H1 (cell line): ENCODE measurements at regions not wholly inside any gene's neighbourhood (a gene's known extent, or its start where the extent isn't known, plus 50 kb on each side); places are given as distances from the start of the nearest gene placed in this dataset.
A peak's percentile ranks its signal among the peaks of the same experiment; 100 is the strongest.

Experiments
- CTCF ChIA-PET: fragments of 300-600 bp; sonication (Branson Sonifier 250); formaldehyde crosslinking; loops from one replicate; lab custom pipeline; 2021; ENCODE audit not compliant: partially characterized antibody; lab: Charles Lee
- POLR2A ChIA-PET: fragments of 300-600 bp; sonication (Branson Sonifier 250); formaldehyde crosslinking; loops from one replicate; lab custom pipeline; 2021; ENCODE audit warnings: inconsistent platforms; ENCODE audit not compliant: partially characterized antibody; lab: Charles Lee
- DNase-seq, 2 experiments: peaks; one replicate each; pipeline versions ENCODE4 v3.0.0 to v3.0.0-alpha.2; 2010 to 2022; ENCODE audit warnings: low spot score in 2 of 2, low read depth in 1 of 2, mixed read lengths in 1 of 2
- FAIRE-seq: peaks from 2 replicates; lab custom pipeline; 2011; peaks lifted over from hg19 to GRCh38; lab: Jason Lieb, UNC
- H2AFZ ChIP-seq: 2 replicates; pipeline ENCODE4 v1.8.1; 2012; ENCODE audit warnings: low read length, inconsistent platforms
- H2AK5ac ChIP-seq: 2 replicates; pipeline ENCODE4 v1.6.1; 2013; ENCODE audit warnings: low read depth, low read length
- H2BK120ac ChIP-seq: replicated peaks from 2 replicates; pipeline ENCODE3; 2013; ENCODE audit warnings: low read depth, low read length, inconsistent platforms
- H2BK12ac ChIP-seq: 2 replicates; pipeline ENCODE4 v1.6.1; 2013; ENCODE audit warnings: low read depth, low read length
- H2BK15ac ChIP-seq: 2 replicates; pipeline ENCODE4 v1.6.1; 2013; ENCODE audit warnings: low read length
- H2BK20ac ChIP-seq: 2 replicates; pipeline ENCODE4 v1.6.1; 2013; ENCODE audit warnings: low read length
- H2BK5ac ChIP-seq: 2 replicates; pipeline ENCODE4 v1.6.1; 2013; ENCODE audit warnings: low read depth, low read length
- H3K14ac ChIP-seq: 2 replicates; pipeline ENCODE4 v1.6.1; 2013; ENCODE audit warnings: inconsistent platforms; ENCODE audit not compliant: insufficient read length
- H3K18ac ChIP-seq: 2 replicates; pipeline ENCODE4 v1.6.1; 2013; ENCODE audit warnings: low read length; ENCODE audit errors: extremely low read depth
- H3K23ac ChIP-seq: 2 replicates; pipeline ENCODE4 v1.6.1; 2013; ENCODE audit warnings: inconsistent platforms; ENCODE audit not compliant: insufficient read length
- H3K23me2 ChIP-seq: 2 replicates; pipeline ENCODE4 v1.6.1; 2013; ENCODE audit warnings: low read depth, low read length
- H3K27ac ChIP-seq: 2 replicates; pipeline ENCODE4 v1.6.1; 2011; ENCODE audit warnings: low read depth, low read length, inconsistent platforms
- H3K27me3 ChIP-seq, 4 experiments: replicated peaks in 1 of 4; 1 replicate in 1 of 4; 2 replicates in 3 of 4; pipeline versions ENCODE4 v1.6.1 to v1.8.1; 2011 to 2013; ENCODE audit warnings: low read length in 3 of 4, mild to moderate bottlenecking in 3 of 4, inconsistent platforms in 2 of 4, mixed read lengths in 2 of 4, moderate library complexity in 1 of 4; ENCODE audit not compliant: control insufficient read depth in 3 of 4, insufficient read depth in 3 of 4; ENCODE audit errors: extremely low read depth in 1 of 4
- H3K36me3 ChIP-seq, 4 experiments: 2 replicates each; pipeline versions ENCODE4 v1.6.1 to v1.8.1; 2011 to 2013; ENCODE audit warnings: mild to moderate bottlenecking in 4 of 4, low read length in 3 of 4, moderate library complexity in 2 of 4, control low read depth in 1 of 4, inconsistent platforms in 1 of 4; ENCODE audit not compliant: insufficient read depth in 4 of 4, control insufficient read depth in 2 of 4
- H3K4ac ChIP-seq: replicated peaks from 2 replicates; pipeline ENCODE3; 2013; ENCODE audit warnings: low read length, low read depth, mixed read lengths, inconsistent platforms; ENCODE audit not compliant: insufficient read length
- H3K4me1 ChIP-seq, 4 experiments: replicated peaks in 1 of 4; 1 replicate in 1 of 4; 2 replicates in 3 of 4; pipeline versions ENCODE4 v1.6.1 to v1.8.1; 2011 to 2013; ENCODE audit warnings: low read length in 3 of 4, inconsistent platforms in 2 of 4, mixed read lengths in 1 of 4; ENCODE audit not compliant: insufficient read depth in 4 of 4, control insufficient read depth in 3 of 4
- H3K4me2 ChIP-seq, 2 experiments: 2 replicates each; pipeline versions ENCODE4 v1.6.1 to v1.8.1; 2011 to 2013; ENCODE audit warnings: low read depth in 2 of 2, low read length in 2 of 2, control low read depth in 1 of 2, inconsistent platforms in 1 of 2, mild to moderate bottlenecking in 1 of 2; ENCODE audit not compliant: insufficient read depth in 1 of 2
- H3K4me3 ChIP-seq, 4 experiments: fragments of 200-600, 300-600 bp in 1 of 4; sonication (generic), shearing (Covaris generic), sonication (Bioruptor Twin) in 1 of 4; 2 replicates each; pipeline versions ENCODE4 v1.5.1 to v1.8.1; 2011 to 2016; ENCODE audit warnings: low read length in 4 of 4, low read depth in 3 of 4, control low read depth in 2 of 4, inconsistent platforms in 2 of 4, mild to moderate bottlenecking in 2 of 4, mixed read lengths in 1 of 4, moderate library complexity in 1 of 4; ENCODE audit not compliant: insufficient read depth in 2 of 4; ENCODE audit errors: extremely low read depth in 1 of 4
- H3K56ac ChIP-seq: replicated peaks from 2 replicates; pipeline ENCODE3; 2013; ENCODE audit warnings: low read depth, mild to moderate bottlenecking, mixed read lengths, low read length, inconsistent platforms; ENCODE audit not compliant: insufficient read length
- H3K79me1 ChIP-seq: 2 replicates; pipeline ENCODE4 v1.6.1; 2013; ENCODE audit warnings: low read depth, low read length, control low read depth
- H3K79me2 ChIP-seq, 2 experiments: 2 replicates each; pipeline versions ENCODE4 v1.6.1 to v1.8.1; 2012 to 2013; ENCODE audit warnings: low read length in 2 of 2, mild to moderate bottlenecking in 2 of 2, inconsistent platforms in 1 of 2; ENCODE audit not compliant: insufficient read depth in 2 of 2, control insufficient read depth in 1 of 2
- H3K9ac ChIP-seq, 4 experiments: replicated peaks in 1 of 4; 1 replicate in 1 of 4; 2 replicates in 3 of 4; pipeline versions ENCODE4 v1.6.1 to v1.8.1; 2011 to 2013; ENCODE audit warnings: low read depth in 3 of 4, low read length in 3 of 4, control low read depth in 2 of 4, mild to moderate bottlenecking in 2 of 4, moderate library complexity in 2 of 4, inconsistent platforms in 1 of 4; ENCODE audit errors: extremely low read depth in 1 of 4
- H3K9me3 ChIP-seq, 2 experiments: 2 replicates each; pipeline versions ENCODE4 v1.6.1 to v1.8.1; 2012 to 2013; ENCODE audit warnings: mild to moderate bottlenecking in 2 of 2, moderate library complexity in 2 of 2, control low read depth in 1 of 2, inconsistent platforms in 1 of 2, low read depth in 1 of 2, low read length in 1 of 2, mixed read lengths in 1 of 2; ENCODE audit not compliant: insufficient read depth in 2 of 2
- H4K20me1 ChIP-seq, 2 experiments: replicated peaks in 1 of 2; 2 replicates each; pipeline versions ENCODE3 to v1.8.1; 2011 to 2013; ENCODE audit warnings: inconsistent platforms in 2 of 2, low read length in 2 of 2, mild to moderate bottlenecking in 1 of 2; ENCODE audit not compliant: insufficient read depth in 2 of 2, control insufficient read depth in 1 of 2
- H4K5ac ChIP-seq: 2 replicates; pipeline ENCODE4 v1.6.1; 2013; ENCODE audit warnings: low read length, low read depth, mixed read lengths, inconsistent platforms; ENCODE audit not compliant: insufficient read length
- H4K8ac ChIP-seq: 2 replicates; pipeline ENCODE4 v1.8.0; 2013; ENCODE audit warnings: mild to moderate bottlenecking, moderate library complexity, low read length, inconsistent platforms; ENCODE audit not compliant: insufficient read depth; ENCODE audit errors: extremely low read depth
- H4K91ac ChIP-seq: replicated peaks from 2 replicates; pipeline ENCODE3; 2013; ENCODE audit warnings: low read length, mixed read lengths, inconsistent platforms; ENCODE audit not compliant: insufficient read length
- ASH2L ChIP-seq: fragments of 200-600, 300-600 bp; sonication (generic); IDR thresholded peaks from one replicate; pipeline ENCODE4 v1.7.1; 2017; ENCODE audit warnings: low read length
- BACH1 ChIP-seq: IDR thresholded peaks from 2 replicates; pipeline ENCODE4 v1.6.1; 2012; ENCODE audit warnings: low read length, improper control_type of control experiment
- BRCA1 ChIP-seq: IDR thresholded peaks from 2 replicates; pipeline ENCODE4 v1.6.1; 2012; ENCODE audit warnings: low read depth, low read length, improper control_type of control experiment
- CHD1 ChIP-seq: IDR thresholded peaks from 2 replicates; pipeline ENCODE4 v1.6.1; 2012; ENCODE audit warnings: low read depth, low read length, improper control_type of control experiment
- GABPA ChIP-seq: IDR thresholded peaks from 2 replicates; pipeline ENCODE4 v1.6.1; 2011; ENCODE audit warnings: mild to moderate bottlenecking, low read length, moderate library complexity, borderline replicate concordance; ENCODE audit not compliant: insufficient read depth
- JUND ChIP-seq: IDR thresholded peaks from 2 replicates; pipeline ENCODE4 v1.6.1; 2011; ENCODE audit warnings: mild to moderate bottlenecking, improper control_type of control experiment, low read length
- KDM4A ChIP-seq: IDR thresholded peaks from one replicate; pipeline ENCODE4 v1.7.1; 2012; ENCODE audit warnings: low read depth, mild to moderate bottlenecking, moderate library complexity, low read length, inconsistent platforms; ENCODE audit not compliant: severe bottlenecking
- MAFK ChIP-seq: IDR thresholded peaks from 2 replicates; pipeline ENCODE4 v1.6.1; 2012; ENCODE audit warnings: low read depth, mild to moderate bottlenecking, improper control_type of control experiment, low read length
- POLR2AphosphoS5 ChIP-seq: IDR thresholded peaks from 2 replicates; pipeline ENCODE4 v1.6.1; 2011; ENCODE audit warnings: low read depth, low read length
- POU5F1 ChIP-seq: IDR thresholded peaks from 2 replicates; pipeline ENCODE4 v1.6.1; 2011; ENCODE audit warnings: low read depth, mild to moderate bottlenecking, low read length, moderate library complexity
- RAD21 ChIP-seq, 2 experiments: IDR thresholded peaks in 1 of 2; conservative IDR thresholded peaks in 1 of 2; 2 replicates each; pipeline ENCODE4 v1.6.1; 2011; ENCODE audit warnings: low read depth in 2 of 2, low read length in 2 of 2, improper control_type of control experiment in 1 of 2, inconsistent platforms in 1 of 2, mild to moderate bottlenecking in 1 of 2, moderate library complexity in 1 of 2
- RXRA ChIP-seq: IDR thresholded peaks from 2 replicates; pipeline ENCODE4 v1.6.1; 2011; ENCODE audit warnings: low read depth, mild to moderate bottlenecking, low read length, moderate library complexity; ENCODE audit not compliant: insufficient read depth
- SIN3A ChIP-seq, 2 experiments: IDR thresholded peaks in 1 of 2; conservative IDR thresholded peaks in 1 of 2; 2 replicates each; pipeline ENCODE4 v1.6.1; 2011 to 2012; ENCODE audit warnings: low read length in 2 of 2, improper control_type of control experiment in 1 of 2, low read depth in 1 of 2, mild to moderate bottlenecking in 1 of 2
- SUZ12 ChIP-seq: fragments of 200-600 bp; sonication (generic); IDR thresholded peaks from 2 replicates; pipeline ENCODE4 v1.6.1; 2012; ENCODE audit warnings: mild to moderate bottlenecking, inconsistent platforms, low read length, moderate library complexity, mixed read lengths
- ZNF274 ChIP-seq: IDR thresholded peaks from 2 replicates; pipeline ENCODE4 v1.7.0; 2012; ENCODE audit warnings: low read length, borderline replicate concordance; ENCODE audit errors: extremely low read depth
- WGBS, 2 experiments: shearing (Covaris generic) in 1 of 2; methylation state at CpG; one replicate each; pipeline versions ENCODE4 v1.1.6 to v1.1.7; 2013 to 2015; ENCODE audit warnings: low lambda C conversion rate in 2 of 2, mixed read lengths in 2 of 2, inconsistent platforms in 1 of 2, low coverage in 1 of 2, missing lambda C conversion rate in 1 of 2; ENCODE audit not compliant: insufficient replicate concordance in 2 of 2, insufficient coverage in 1 of 2, insufficient read length in 1 of 2; ENCODE audit errors: extremely low coverage in 1 of 2, missing lambda C conversion rate in 1 of 2; 5-methylcytosine and 5-hydroxymethylcytosine counted together

DNA sequence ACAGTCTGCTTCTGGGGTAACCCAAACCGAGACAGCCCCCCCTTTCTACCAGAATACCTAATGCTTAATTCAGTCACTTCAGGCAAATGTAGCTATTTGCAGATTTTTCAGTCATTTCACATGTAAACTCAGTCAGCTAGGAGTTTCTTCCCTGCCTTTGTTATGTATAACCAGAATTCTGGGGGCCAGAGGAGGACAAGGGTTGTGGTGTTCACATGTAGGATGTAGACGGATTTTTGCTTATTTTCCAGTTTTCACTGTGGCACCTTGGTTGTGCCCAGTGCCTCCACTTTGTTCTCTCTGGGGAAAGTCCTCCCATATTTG, 51.1 kb downstream of the PROKR2 start:
- no peak overlapping the region for H3K56ac ChIP-seq
- CTCF ChIA-PET = no interaction called here
- no peak for TF ChIP-seq POU5F1
- TF ChIP-seq SIN3A (conservative IDR thresholded peaks at IDR 0.05 in 1 of 2, IDR thresholded peaks at IDR 0.05 in 1 of 2; ENCODE audit: low read depth in 1 of 2, low read length in 2 of 2) = no peak
- TF ChIP-seq KDM4A = no peak
- TF ChIP-seq CHD1 = no peak
- no peak for TF ChIP-seq SUZ12
- no peak for TF ChIP-seq RXRA
- no peak for TF ChIP-seq RAD21 (IDR thresholded peaks at IDR 0.05 in 1 of 2, conservative IDR thresholded peaks at IDR 0.05 in 1 of 2; ENCODE audit: low read depth in 2 of 2, low read length in 2 of 2)
- TF ChIP-seq POLR2AphosphoS5 = no peak
- no peak for TF ChIP-seq BACH1
- TF ChIP-seq MAFK = no peak
- no peak for TF ChIP-seq ZNF274
- no peak for TF ChIP-seq GABPA
- no peak for TF ChIP-seq JUND
- no peak for TF ChIP-seq BRCA1
- no peak for TF ChIP-seq ASH2L

More for the DNA sequence above, 51.1 kb downstream of the PROKR2 start:
- Histone ChIP-seq H4K5ac (no peak overlapping the region), H3K27ac (no peak overlapping the region), H3K27me3 (no peaks in the 10 kb centered on the region), H3K18ac (0 out of 2 replicates have a peak overlapping the region, but pooled peaks have one; percentile 42), H4K20me1 (no peaks in the 10 kb centered on the region), H3K23me2 (no peaks in the 10 kb centered on the region), H3K4ac (no peak overlapping the region), H3K23ac (no peak overlapping the region), H2BK15ac (no peak overlapping the region), H3K4me2 (peak overlapping the region; percentile 53 to 64; a peak in 3 of 4 replicates), H3K79me1 (no peaks in the 10 kb centered on the region), H3K9ac (0 out of 7 replicates have a peak overlapping the region, but pooled peaks of 1 of the 4 experiments have one; percentile 8), H3K36me3 (no peaks in the 10 kb centered on the region), H4K8ac (no peak overlapping the region), H2AK5ac (0 out of 2 replicates have a peak overlapping the region, but pooled peaks have one; percentile 11), H2BK12ac (peak overlapping the region; percentile 87; the same call in 1 of the 2 replicates), H3K79me2 (no peaks in the 10 kb centered on the region), H2AFZ (peak overlapping the region; percentile 74), H2BK120ac (no peak overlapping the region), H4K91ac (no peak overlapping the region), H3K9me3 (no peaks in the 10 kb centered on the region), H3K4me1 (peaks cover 6 to 14% (median 8%) of the 10 kb centered on the region in 4 experiments; a peak in 5 of 7 replicates), H3K14ac (no peak overlapping the region), H3K4me3 (peak overlapping the region in 2 of 4 experiments; percentile 7 to 25; a peak in 2 of 8 replicates), H2BK5ac (peak overlapping the region; percentile 77; the same call in 1 of the 2 replicates), H2BK20ac (peak overlapping the region; percentile 77; the same call in 1 of the 2 replicates)
- DNase-seq = no peak
- WGBS, 2 experiments = 29% methylated on average over 2 of the region's 2 CpGs; no CpG with 5 or more reads in 1 of the 2 experiments
- FAIRE-seq = no peak
- POLR2A ChIA-PET = no interaction called here
